ENCODE measurements at regions not wholly inside any gene's neighbourhood (a gene's known extent, or its start where the extent isn't known, plus 50 kb on each side); places are given as distances from the start of the nearest gene placed in this dataset.
"Not testable (repeated sequence)": the region's sequence is repeated elsewhere in the genome, so short reads cannot be mapped to it uniquely, and the experiment has no call there.

- TF ChIP-seq, protein P1, sequence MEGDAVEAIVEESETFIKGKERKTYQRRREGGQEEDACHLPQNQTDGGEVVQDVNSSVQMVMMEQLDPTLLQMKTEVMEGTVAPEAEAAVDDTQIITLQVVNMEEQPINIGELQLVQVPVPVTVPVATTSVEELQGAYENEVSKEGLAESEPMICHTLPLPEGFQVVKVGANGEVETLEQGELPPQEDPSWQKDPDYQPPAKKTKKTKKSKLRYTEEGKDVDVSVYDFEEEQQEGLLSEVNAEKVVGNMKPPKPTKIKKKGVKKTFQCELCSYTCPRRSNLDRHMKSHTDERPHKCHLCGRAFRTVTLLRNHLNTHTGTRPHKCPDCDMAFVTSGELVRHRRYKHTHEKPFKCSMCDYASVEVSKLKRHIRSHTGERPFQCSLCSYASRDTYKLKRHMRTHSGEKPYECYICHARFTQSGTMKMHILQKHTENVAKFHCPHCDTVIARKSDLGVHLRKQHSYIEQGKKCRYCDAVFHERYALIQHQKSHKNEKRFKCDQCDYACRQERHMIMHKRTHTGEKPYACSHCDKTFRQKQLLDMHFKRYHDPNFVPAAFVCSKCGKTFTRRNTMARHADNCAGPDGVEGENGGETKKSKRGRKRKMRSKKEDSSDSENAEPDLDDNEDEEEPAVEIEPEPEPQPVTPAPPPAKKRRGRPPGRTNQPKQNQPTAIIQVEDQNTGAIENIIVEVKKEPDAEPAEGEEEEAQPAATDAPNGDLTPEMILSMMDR (IDR thresholded peaks at IDR 0.05) = not testable (repeated sequence)
- TF ChIP-seq POLR2AphosphoS5 (IDR thresholded peaks at IDR 0.05) = not testable (repeated sequence)
Measured at GRCh38 chr2:8613207-8613999, 68.5 kb upstream of the ID2 start.
